Neural cell (in vitro differentiated cells): ENCODE measurements at regions not wholly inside any gene's neighbourhood (a gene's known extent, or its start where the extent isn't known, plus 50 kb on each side); places are given as distances from the start of the nearest gene placed in this dataset.

ENCODE experiments used
- CTCF ChIP-seq: fragments of 450-650 bp; IDR thresholded peaks from 2 replicates; pipeline ENCODE4 v1.5.1; 2014; ENCODE audit warnings: antibody characterized with exemption, mild to moderate bottlenecking, moderate library complexity; ENCODE audit not compliant: poor library complexity, severe bottlenecking
- EP300 ChIP-seq: fragments of 450-650 bp; conservative IDR thresholded peaks from 2 replicates; pipeline ENCODE4 v1.6.1; 2014; ENCODE audit warnings: antibody characterized with exemption, mild to moderate bottlenecking, moderate library complexity; ENCODE audit not compliant: poor library complexity, severe bottlenecking
- EZH2 ChIP-seq: fragments of 200-600, 300-800 bp; shearing (Covaris generic), sonication (generic); IDR thresholded peaks from 2 replicates; pipeline ENCODE4 v1.6.1; 2014; ENCODE audit warnings: antibody characterized with exemption, low read length, borderline replicate concordance, mild to moderate bottlenecking; ENCODE audit not compliant: insufficient read depth, poor library complexity, severe bottlenecking
- REST ChIP-seq: IDR thresholded peaks from 2 replicates; pipeline ENCODE4 v1.6.1; 2012; ENCODE audit warnings: borderline replicate concordance
- SMC3 ChIP-seq: fragments of 450-650 bp; conservative IDR thresholded peaks from 2 replicates; pipeline ENCODE4 v1.6.1; 2014; ENCODE audit warnings: antibody characterized with exemption, mild to moderate bottlenecking, moderate library complexity; ENCODE audit not compliant: poor library complexity

- TF ChIP-seq CTCF: no peak
- no peak for TF ChIP-seq EP300
- no peak for TF ChIP-seq SMC3
- TF ChIP-seq EZH2: no peak
- TF ChIP-seq REST: no peak
These were observed 450.4 kb downstream of the MIAT start for GRCh38 chr22:27107824-27108223.
